Chondrocyte (in vitro differentiated cells): ENCODE measurements at regions not wholly inside any gene's neighbourhood (a gene's known extent, or its start where the extent isn't known, plus 50 kb on each side); places are given as distances from the start of the nearest gene placed in this dataset.

Source experiments
- DNase-seq: peaks from one replicate; pipeline ENCODE4 v3.0.0; 2021; ENCODE audit warnings: mixed read lengths, low spot score
- H3K27ac Mint-ChIP-seq: one replicate; pipeline ENCODE4 v1.8.0; 2021; ENCODE audit warnings: mild to moderate bottlenecking, moderate library complexity, mixed read lengths; ENCODE audit not compliant: unreplicated experiment
- H3K27me3 Mint-ChIP-seq: 2 replicates; pipeline ENCODE4 v1.8.0; 2021; ENCODE audit warnings: low read depth, mixed read lengths
- H3K36me3 Mint-ChIP-seq: 2 replicates; pipeline ENCODE4 v1.8.0; 2021; ENCODE audit warnings: low read depth, mixed read lengths
- H3K4me1 Mint-ChIP-seq: 2 replicates; pipeline ENCODE4 v1.8.0; 2021; ENCODE audit warnings: low read depth, mild to moderate bottlenecking, mixed read lengths
- H3K4me3 Mint-ChIP-seq: one replicate; pipeline ENCODE4 v1.8.0; 2021; ENCODE audit warnings: mild to moderate bottlenecking, moderate library complexity, mixed read lengths; ENCODE audit not compliant: unreplicated experiment
- H3K9me3 Mint-ChIP-seq: 2 replicates; pipeline ENCODE4 v1.8.0; 2021; ENCODE audit warnings: low read depth, mixed read lengths
- CTCF ChIP-seq: fragments of 200-600 bp; sonication (generic); IDR thresholded peaks from 2 replicates; pipeline ENCODE4 v1.5.0; 2021; ENCODE audit warnings: antibody characterized with exemption, mild to moderate bottlenecking, moderate library complexity

- Mint-ChIP-seq H3K27me3 (no peaks in the 10 kb centered on the region), H3K36me3 (peaks cover 96% of the 10 kb centered on the region), H3K4me1 (no peaks in the 10 kb centered on the region), H3K27ac (no peak overlapping the region), H3K9me3 (peaks cover 98% of the 10 kb centered on the region), H3K4me3 (no peak overlapping the region)
- no peak for DNase-seq
- TF ChIP-seq CTCF = no peak
Measured at GRCh38 chr15:25055356-25056068, 100.7 kb downstream of the SNRPN start.

- TF ChIP-seq CTCF = peak; percentile 14
- H3K27ac Mint-ChIP-seq = no peak overlapping the region
- no peak overlapping the region for H3K4me3 Mint-ChIP-seq
- H3K27me3 Mint-ChIP-seq = no peaks in the 10 kb centered on the region
- peak; percentile 69 for DNase-seq
- peaks cover 96% of the 10 kb centered on the region for H3K36me3 Mint-ChIP-seq
- peaks cover 97% of the 10 kb centered on the region for H3K9me3 Mint-ChIP-seq
- no peaks in the 10 kb centered on the region for H3K4me1 Mint-ChIP-seq
Measured at GRCh38 chr15:25056484-25057425, 102.0 kb downstream of the SNRPN start.

- Mint-ChIP-seq H3K27me3 (no peaks in the 10 kb centered on the region), H3K4me3 (no peak overlapping the region), H3K27ac (no peak overlapping the region), H3K4me1 (no peaks in the 10 kb centered on the region), H3K9me3 (peaks cover 95% of the 10 kb centered on the region), H3K36me3 (peaks cover 96% of the 10 kb centered on the region)
- peak; percentile 50 for DNase-seq
- TF ChIP-seq CTCF = no peak
Measured at GRCh38 chr15:25057574-25057973, 102.8 kb downstream of the SNRPN start.

- no peak for TF ChIP-seq CTCF
- DNase-seq = no peak
- H3K9me3 Mint-ChIP-seq = peaks cover 95% of the 10 kb centered on the region
- no peaks in the 10 kb centered on the region for H3K4me1 Mint-ChIP-seq
- H3K4me3 Mint-ChIP-seq = no peak overlapping the region
- peaks cover 96% of the 10 kb centered on the region for H3K36me3 Mint-ChIP-seq
- no peaks in the 10 kb centered on the region for H3K27me3 Mint-ChIP-seq
- H3K27ac Mint-ChIP-seq = no peak overlapping the region
Measured at GRCh38 chr15:25058080-25058785, 103.4 kb downstream of the SNRPN start.
